ENCODE measurements at regions not wholly inside any gene's neighbourhood (a gene's known extent, or its start where the extent isn't known, plus 50 kb on each side); places are given as distances from the start of the nearest gene placed in this dataset.
"Not testable (repeated sequence)": the region's sequence is repeated elsewhere in the genome, so short reads cannot be mapped to it uniquely, and the experiment has no call there.

- intact Hi-C loops (cut with micrococcal nuclease), result no loop called here
- peaks cover 4% of the 10 kb centered on the region for H3K4me1 Mint-ChIP-seq (ENCODE audit: low read depth)
Measured at GRCh38 chr12:89200217-89200616, 152.1 kb downstream of the DUSP6 start.

GRCh38 chr12:89195470-89195869 lies 156.8 kb downstream of the DUSP6 start:
- H3K27ac Mint-ChIP-seq, result no peak overlapping the region
- CTCF ChIA-PET, result no interaction called here
- H3K27me3 Mint-ChIP-seq (ENCODE audit: low read depth), result no peaks in the 10 kb centered on the region
- H3K36me3 Mint-ChIP-seq (ENCODE audit: low read depth), result peaks cover 1% of the 10 kb centered on the region
- H3K4me3 Mint-ChIP-seq, result no peak overlapping the region
- no peaks in the 10 kb centered on the region for H3K4me1 Mint-ChIP-seq (ENCODE audit: low read depth)
- H3K9me3 Mint-ChIP-seq, result no peaks in the 10 kb centered on the region
- no peak for DNase-seq
- intact Hi-C loops (cut with micrococcal nuclease), result no loop called here

More at GRCh38 chr12:89200217-89200616, 152.1 kb downstream of the DUSP6 start:
- CTCF ChIA-PET, result no interaction called here
- Mint-ChIP-seq H3K27ac (no peak overlapping the region), H3K27me3 (ENCODE audit: low read depth) (no peaks in the 10 kb centered on the region), H3K9me3 (no peaks in the 10 kb centered on the region), H3K4me3 (no peak overlapping the region), H3K36me3 (ENCODE audit: low read depth) (no peaks in the 10 kb centered on the region)
- DNase-seq, result no peak

GRCh38 chr12:89194683-89195082 lies 157.6 kb downstream of the DUSP6 start:
- Mint-ChIP-seq H3K27ac (no peak overlapping the region), H3K4me3 (no peak overlapping the region), H3K4me1 (ENCODE audit: low read depth) (no peaks in the 10 kb centered on the region), H3K27me3 (ENCODE audit: low read depth) (no peaks in the 10 kb centered on the region), H3K9me3 (no peaks in the 10 kb centered on the region), H3K36me3 (ENCODE audit: low read depth) (peaks cover 1% of the 10 kb centered on the region)
- CTCF ChIA-PET, result interaction anchor here (0.7 kb wide), 1 partner anchor 1056 kb away, joined by 3 read pairs; no protein-coding TSS in a partner anchor
- DNase-seq, result no peak
- intact Hi-C loops (cut with micrococcal nuclease), result loop anchor here (1.0 kb wide), 1 partner anchor 13 kb away; no protein-coding TSS in a partner anchor

- Mint-ChIP-seq H3K27ac (no peak overlapping the region), H3K9me3 (peaks cover 14% of the 10 kb centered on the region), H3K36me3 (ENCODE audit: low read depth) (peaks cover 8% of the 10 kb centered on the region), H3K4me1 (ENCODE audit: low read depth) (no peaks in the 10 kb centered on the region), H3K4me3 (no peak overlapping the region), H3K27me3 (ENCODE audit: low read depth) (no peaks in the 10 kb centered on the region)
- CTCF ChIA-PET, result interaction anchor here (1.2 kb wide), 1 partner anchor 33 kb away, joined by 3 read pairs; no protein-coding TSS in a partner anchor
- DNase-seq, result no peak
- intact Hi-C loops (cut with micrococcal nuclease), result no loop called here
Measured at GRCh38 chr12:89192429-89192828, 159.9 kb downstream of the DUSP6 start.

GRCh38 chr12:89191597-89191996 lies 160.7 kb downstream of the DUSP6 start:
- CTCF ChIA-PET; DNase-seq; H3K4me3 Mint-ChIP-seq; H3K27me3 Mint-ChIP-seq (ENCODE audit: low read depth); H3K4me1 Mint-ChIP-seq (ENCODE audit: low read depth); H3K27ac Mint-ChIP-seq; H3K36me3 Mint-ChIP-seq (ENCODE audit: low read depth); intact Hi-C loops (cut with micrococcal nuclease): not testable (repeated sequence)
- H3K9me3 Mint-ChIP-seq, result peaks cover 14% of the 10 kb centered on the region

- H3K36me3 Mint-ChIP-seq (ENCODE audit: low read depth), result peaks cover 8% of the 10 kb centered on the region
- DNase-seq, result no peak
- H3K27me3 Mint-ChIP-seq (ENCODE audit: low read depth), result no peaks in the 10 kb centered on the region
- peaks cover 14% of the 10 kb centered on the region for H3K9me3 Mint-ChIP-seq
- H3K4me1 Mint-ChIP-seq (ENCODE audit: low read depth), result no peaks in the 10 kb centered on the region
- no peak overlapping the region for H3K27ac Mint-ChIP-seq
- no peak overlapping the region for H3K4me3 Mint-ChIP-seq
- intact Hi-C loops (cut with micrococcal nuclease), result no loop called here
- CTCF ChIA-PET, result interaction anchor here (0.7 to 1.0 kb wide), 2 partner anchors 9 to 1264 kb away, joined by 3 read pairs; no protein-coding TSS in a partner anchor
Measured at GRCh38 chr12:89189448-89189847, 162.9 kb downstream of the DUSP6 start.

- H3K4me3 Mint-ChIP-seq, result no peak overlapping the region
- peaks cover 14% of the 10 kb centered on the region for H3K9me3 Mint-ChIP-seq
- no peak for DNase-seq
- no peaks in the 10 kb centered on the region for H3K27me3 Mint-ChIP-seq (ENCODE audit: low read depth)
- peaks cover 1% of the 10 kb centered on the region for H3K4me1 Mint-ChIP-seq (ENCODE audit: low read depth)
- H3K36me3 Mint-ChIP-seq (ENCODE audit: low read depth), result peaks cover 8% of the 10 kb centered on the region
- CTCF ChIA-PET, result no interaction called here
- no peak overlapping the region for H3K27ac Mint-ChIP-seq
- intact Hi-C loops (cut with micrococcal nuclease), result no loop called here
Measured at GRCh38 chr12:89187507-89187906, 164.8 kb downstream of the DUSP6 start.

- no peak overlapping the region for H3K4me3 Mint-ChIP-seq
- H3K36me3 Mint-ChIP-seq (ENCODE audit: low read depth), result peaks cover 7% of the 10 kb centered on the region
- intact Hi-C loops (cut with micrococcal nuclease), result no loop called here
- no peaks in the 10 kb centered on the region for H3K27me3 Mint-ChIP-seq (ENCODE audit: low read depth)
- DNase-seq, result no peak
- H3K9me3 Mint-ChIP-seq, result peaks cover 14% of the 10 kb centered on the region
- peaks cover 11% of the 10 kb centered on the region for H3K4me1 Mint-ChIP-seq (ENCODE audit: low read depth)
- no peak overlapping the region for H3K27ac Mint-ChIP-seq
- CTCF ChIA-PET, result interaction anchor here (1.0 kb wide), 1 partner anchor 22 kb away, joined by 3 read pairs; no protein-coding TSS in a partner anchor
Measured at GRCh38 chr12:89185889-89186288, 166.4 kb downstream of the DUSP6 start.

- H3K27me3 Mint-ChIP-seq (ENCODE audit: low read depth), result no peaks in the 10 kb centered on the region
- H3K4me3 Mint-ChIP-seq, result no peak overlapping the region
- peaks cover 18% of the 10 kb centered on the region for H3K4me1 Mint-ChIP-seq (ENCODE audit: low read depth)
- peaks cover 14% of the 10 kb centered on the region for H3K9me3 Mint-ChIP-seq
- H3K27ac Mint-ChIP-seq, result no peak overlapping the region
- intact Hi-C loops (cut with micrococcal nuclease), result no loop called here
- no peak for DNase-seq
- H3K36me3 Mint-ChIP-seq (ENCODE audit: low read depth), result peaks cover 7% of the 10 kb centered on the region
- CTCF ChIA-PET, result interaction anchor here (0.7 to 1.0 kb wide), 2 partner anchors 21 to 113 kb away, joined by 3 to 7 read pairs; no protein-coding TSS in a partner anchor
Measured at GRCh38 chr12:89185181-89185580, 167.1 kb downstream of the DUSP6 start.

GRCh38 chr12:89183985-89184435 lies 168.3 kb downstream of the DUSP6 start:
- no peak overlapping the region for H3K27ac Mint-ChIP-seq
- intact Hi-C loops (cut with micrococcal nuclease), result no loop called here
- H3K9me3 Mint-ChIP-seq, result peaks cover 10% of the 10 kb centered on the region
- H3K4me1 Mint-ChIP-seq (ENCODE audit: low read depth), result peaks cover 22% of the 10 kb centered on the region
- peaks cover 5% of the 10 kb centered on the region for H3K36me3 Mint-ChIP-seq (ENCODE audit: low read depth)
- CTCF ChIA-PET, result interaction anchor here (0.6 kb wide), 1 partner anchor 42 kb away, joined by 5 read pairs; no protein-coding TSS in a partner anchor
- no peaks in the 10 kb centered on the region for H3K27me3 Mint-ChIP-seq (ENCODE audit: low read depth)
- no peak for DNase-seq
- no peak overlapping the region for H3K4me3 Mint-ChIP-seq

GRCh38 chr12:89181271-89181920 lies 170.9 kb downstream of the DUSP6 start:
- CTCF ChIA-PET, result interaction anchor here (0.6 to 1.9 kb wide), 3 partner anchors 44 to 162 kb away, joined by 3 to 5 read pairs (median 4); no protein-coding TSS in a partner anchor

GRCh38 chr12:89180496-89180895 lies 171.8 kb downstream of the DUSP6 start:
- peak overlapping the region; percentile 4 for H3K27ac Mint-ChIP-seq
- intact Hi-C loops (cut with micrococcal nuclease), result no loop called here
- no peaks in the 10 kb centered on the region for H3K9me3 Mint-ChIP-seq
- no peak overlapping the region for H3K4me3 Mint-ChIP-seq
- peaks cover 22% of the 10 kb centered on the region for H3K4me1 Mint-ChIP-seq (ENCODE audit: low read depth)
- no peak for DNase-seq
- peaks cover 3% of the 10 kb centered on the region for H3K27me3 Mint-ChIP-seq (ENCODE audit: low read depth)
- no peaks in the 10 kb centered on the region for H3K36me3 Mint-ChIP-seq (ENCODE audit: low read depth)
- CTCF ChIA-PET, result interaction anchor here (0.9 to 1.9 kb wide), 3 partner anchors 10 to 171 kb away, joined by 3 to 5 read pairs (median 4); partner anchors contain the start of gene DUSP6

More at GRCh38 chr12:89181271-89181920, 170.9 kb downstream of the DUSP6 start:
- peaks cover 22% of the 10 kb centered on the region for H3K4me1 Mint-ChIP-seq (ENCODE audit: low read depth)
- H3K4me3 Mint-ChIP-seq, result no peak overlapping the region
- H3K36me3 Mint-ChIP-seq (ENCODE audit: low read depth), result no peaks in the 10 kb centered on the region
- DNase-seq, result no peak
- H3K27me3 Mint-ChIP-seq (ENCODE audit: low read depth), result peaks cover 3% of the 10 kb centered on the region
- intact Hi-C loops (cut with micrococcal nuclease), result loop anchor here (1.0 kb wide), 6 partner anchors 13 to 171 kb away; partner anchors contain the start of gene DUSP6
- peak overlapping the region; percentile 50 for H3K27ac Mint-ChIP-seq
- no peaks in the 10 kb centered on the region for H3K9me3 Mint-ChIP-seq

Data from activated naive CD4-positive, alpha-beta T cell treated with anti-CD3 and anti-CD28 coated beads for 36 hours (primary cell).